DMS 273 (cell line): ENCODE measurements at regions not wholly inside any gene's neighbourhood (a gene's known extent, or its start where the extent isn't known, plus 50 kb on each side); places are given as distances from the start of the nearest gene placed in this dataset.

Experiments used
- DNase-seq: peaks from one replicate; lab custom pipeline; 2025; ENCODE audit not compliant: unreplicated experiment; lab: John Stamatoyannopoulos, UW

DNA sequence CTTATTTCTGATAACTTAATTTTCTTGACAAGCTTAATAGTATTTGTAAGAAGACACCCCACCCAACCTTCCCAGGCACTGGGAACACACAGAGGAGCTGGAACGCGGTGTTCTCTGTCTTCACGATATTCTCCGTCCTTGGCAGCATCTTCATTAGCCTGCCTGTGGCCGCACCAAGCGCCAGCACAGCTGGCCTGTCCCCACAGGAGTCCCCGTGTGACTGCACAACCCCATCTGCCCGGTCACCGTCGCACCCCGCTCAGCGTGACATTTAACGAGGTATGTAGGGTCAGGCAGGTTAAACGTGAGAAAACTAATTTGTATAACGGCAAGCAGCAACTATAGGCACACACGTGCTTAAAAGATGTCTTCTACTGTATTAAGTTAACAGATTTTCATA lies 293.3 kb downstream of the BRD1 start:
- DNase-seq, result no peak

GRCh38 chr22:49533886-49534285 lies 293.8 kb downstream of the BRD1 start:
- DNase-seq, result no peak

- no peak for DNase-seq
These were observed 294.5 kb downstream of the BRD1 start for GRCh38 chr22:49532869-49533802.

DNA sequence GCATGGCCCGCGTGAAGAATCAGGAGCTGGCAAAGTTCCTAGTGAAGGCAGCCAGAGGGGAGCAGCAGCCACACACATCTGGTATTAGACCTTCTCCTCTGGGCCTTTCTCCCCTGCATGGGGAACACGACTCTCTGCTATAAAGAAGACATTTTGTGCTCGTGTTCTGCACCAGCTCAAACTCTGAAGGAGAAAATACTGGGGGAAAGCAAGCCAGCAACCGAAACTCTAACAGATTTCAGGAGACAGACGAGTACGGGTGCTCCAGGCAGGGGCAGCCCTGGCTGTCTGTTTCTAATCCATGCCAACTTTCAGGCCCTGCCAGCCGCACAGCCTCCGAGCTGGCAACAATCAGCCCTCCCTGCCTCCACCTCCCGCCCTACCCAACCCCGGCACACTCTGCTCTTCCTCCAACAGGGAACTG lies 296.3 kb downstream of the BRD1 start:
- no peak for DNase-seq

GRCh38 chr22:49530671-49531367 lies 296.9 kb downstream of the BRD1 start:
- no peak for DNase-seq

DNA sequence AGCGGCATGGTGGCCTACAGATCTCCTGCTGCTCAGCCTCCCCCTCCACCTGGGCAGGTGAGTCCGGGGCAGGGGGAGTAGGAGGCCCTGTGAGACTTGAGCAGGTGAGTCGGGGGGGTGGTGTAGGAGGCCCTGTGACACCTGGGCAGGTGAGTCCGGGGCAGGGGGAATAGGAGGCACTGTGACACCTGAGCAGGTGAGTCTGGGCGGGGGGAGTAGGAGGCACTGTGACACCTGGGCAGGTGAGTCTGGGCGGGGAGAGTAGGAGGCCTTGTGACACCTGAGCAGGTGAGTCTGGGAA lies 299.3 kb downstream of the BRD1 start:
- DNase-seq, result no peak

GRCh38 chr22:49527611-49528419 lies 299.9 kb downstream of the BRD1 start:
- no peak for DNase-seq

GRCh38 chr22:49525801-49526535 lies 301.7 kb downstream of the BRD1 start:
- no peak for DNase-seq

DNA sequence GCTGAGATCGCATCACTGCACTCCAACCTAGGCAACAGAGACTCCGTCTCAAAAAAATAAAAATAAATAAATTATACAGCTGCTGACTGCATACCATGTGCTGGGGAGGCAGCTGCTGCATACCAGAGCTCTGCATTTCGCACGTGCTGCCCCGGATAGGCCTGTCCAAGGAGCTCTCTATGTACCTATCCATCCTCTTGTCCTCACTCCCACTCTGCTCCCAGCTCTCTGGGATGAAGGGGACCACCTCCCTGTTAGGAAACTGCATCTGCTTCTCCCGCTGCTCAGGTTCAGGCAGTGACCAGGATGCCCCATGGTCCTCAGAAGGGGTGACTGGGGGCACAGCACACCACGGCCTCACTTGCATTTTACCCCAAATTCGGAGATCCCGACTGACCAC lies 302.3 kb downstream of the BRD1 start:
- DNase-seq, result no peak

DNA sequence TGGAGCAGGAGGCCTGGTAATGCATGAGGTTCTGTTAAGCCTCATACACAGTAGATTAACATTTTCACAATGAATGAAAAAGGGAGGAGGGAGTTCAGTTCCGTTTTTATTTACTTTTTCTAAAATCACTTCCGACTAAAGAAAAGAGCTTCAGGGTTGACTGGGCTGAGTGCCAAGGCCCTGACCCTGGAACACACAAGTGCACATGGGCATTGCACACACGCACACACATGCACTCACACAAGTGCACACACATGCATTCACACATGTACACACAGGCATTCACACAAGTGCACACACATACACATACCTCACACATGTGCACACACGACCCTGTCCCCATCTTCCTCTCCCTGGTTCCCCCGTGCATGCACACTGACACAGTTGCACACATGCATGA lies 303.3 kb downstream of the BRD1 start:
- no peak for DNase-seq

DNA sequence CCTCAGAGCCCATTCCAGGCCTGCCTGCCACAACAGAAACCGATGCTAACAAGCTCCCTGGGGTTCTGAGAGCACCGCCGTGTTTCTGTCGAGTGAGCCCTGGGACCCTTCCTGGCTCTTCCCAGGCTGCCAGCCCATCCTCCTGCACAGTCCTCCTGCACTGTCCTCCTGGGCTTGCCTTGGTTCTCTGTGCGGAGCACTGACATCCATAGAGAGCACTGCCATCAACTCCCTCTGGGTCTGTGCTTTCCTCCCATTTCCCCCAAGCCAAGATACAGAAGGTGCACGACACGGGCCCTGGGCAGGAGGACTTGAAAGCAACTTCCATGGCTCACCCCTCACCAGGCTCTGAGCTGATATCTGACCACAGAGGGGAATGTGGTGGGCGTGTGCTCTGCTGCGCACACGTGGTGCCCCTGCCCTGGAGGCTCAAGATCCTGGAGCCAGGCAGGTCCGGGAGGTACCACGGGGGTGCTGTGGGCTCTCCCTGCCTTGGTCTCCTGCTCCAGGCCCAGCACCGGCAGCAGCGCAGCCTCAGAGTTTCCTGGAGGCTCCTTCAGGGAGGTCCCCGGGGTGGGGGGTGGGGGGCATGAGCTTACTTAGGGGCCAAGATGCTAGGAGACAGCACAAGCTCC lies 304.2 kb downstream of the BRD1 start:
- no peak for DNase-seq

DNA sequence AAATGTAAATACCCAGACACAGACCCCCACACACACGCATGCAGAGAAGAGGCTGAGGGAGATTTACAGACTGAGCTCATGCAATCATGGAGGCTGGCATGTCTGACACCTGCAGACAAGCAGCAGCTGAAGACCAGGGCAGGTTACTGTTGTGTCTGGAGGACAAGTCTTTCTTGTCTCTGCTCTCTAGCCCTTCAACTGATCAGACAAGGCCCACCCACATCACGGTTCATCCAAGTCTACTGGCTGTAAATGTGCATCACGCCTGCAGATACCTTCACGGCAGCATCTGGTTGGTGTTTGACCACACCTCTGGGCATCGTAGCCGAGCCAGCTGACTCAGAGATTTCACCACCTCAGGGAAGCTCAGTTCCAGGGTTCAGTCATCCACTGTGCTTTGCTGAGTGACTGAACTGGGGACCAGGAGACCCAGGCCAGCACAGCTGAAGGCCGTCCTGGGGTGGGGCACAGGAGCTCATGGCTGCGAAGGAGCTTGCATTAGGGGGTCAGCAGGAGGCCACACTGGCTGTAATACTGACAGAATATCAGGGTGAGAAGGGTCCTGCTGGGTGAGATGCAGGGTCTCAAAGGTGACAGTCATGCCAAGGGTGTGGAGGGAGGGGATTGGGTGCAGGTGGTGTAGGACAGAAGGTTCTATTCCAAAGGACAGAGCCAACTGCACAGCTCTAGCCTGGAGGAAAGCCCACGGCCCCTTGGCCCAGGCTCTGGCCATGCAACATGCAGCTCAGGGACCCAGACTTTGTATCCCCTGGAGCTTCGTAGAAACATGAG lies 304.9 kb downstream of the BRD1 start:
- no peak for DNase-seq

GRCh38 chr22:49521787-49522224 lies 305.9 kb downstream of the BRD1 start:
- DNase-seq, result no peak

GRCh38 chr22:49519117-49519737 lies 308.4 kb downstream of the BRD1 start:
- no peak for DNase-seq

DNA sequence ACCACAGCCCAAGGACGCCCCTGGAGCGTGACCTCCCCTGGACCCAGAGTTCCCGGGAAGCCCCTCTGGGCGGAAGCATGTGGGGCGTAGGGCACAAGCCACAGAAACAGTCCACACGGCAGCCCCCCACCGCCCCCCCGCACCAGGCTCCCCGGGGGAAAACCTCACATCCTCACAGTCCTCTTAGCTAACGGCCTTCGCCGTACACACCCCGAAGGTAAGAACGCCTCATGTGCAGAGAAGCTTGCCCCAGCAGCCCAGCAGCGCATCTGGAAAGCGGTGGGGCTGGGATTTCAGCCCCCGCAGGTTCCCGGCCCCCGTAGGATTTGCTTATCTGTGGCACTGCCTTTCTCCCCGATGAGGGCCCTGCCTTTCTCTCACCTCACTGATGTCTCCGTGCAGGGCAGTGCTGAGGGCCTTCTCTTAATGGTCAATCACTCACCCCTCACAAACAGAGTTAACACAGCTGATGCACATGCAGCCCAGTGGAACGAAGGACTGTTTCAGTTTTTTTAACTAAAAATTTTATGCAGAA lies 309.2 kb downstream of the BRD1 start:
- DNase-seq, result no peak

- DNase-seq, result no peak
These were observed 309.9 kb downstream of the BRD1 start for GRCh38 chr22:49517667-49518185.

DNA sequence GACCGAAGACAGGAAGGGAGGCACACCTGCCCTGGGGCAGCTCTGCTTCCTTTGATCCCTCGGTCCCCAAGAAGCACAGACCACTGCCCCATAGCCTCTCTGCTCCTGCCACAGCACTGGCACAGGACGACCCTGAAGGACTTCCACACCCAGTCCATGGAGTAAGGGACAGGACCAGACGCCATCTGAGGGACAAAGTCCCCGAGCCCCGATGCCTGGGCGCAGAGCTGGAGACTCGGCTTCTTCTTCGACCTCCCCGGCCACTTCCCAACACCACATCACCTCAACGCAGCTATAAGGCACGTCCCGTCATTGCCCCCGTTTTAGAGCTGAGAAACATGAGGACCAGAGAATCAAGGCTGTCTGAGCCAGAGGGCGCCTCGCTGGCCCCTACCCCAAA lies 310.5 kb downstream of the BRD1 start:
- no peak for DNase-seq

DNA sequence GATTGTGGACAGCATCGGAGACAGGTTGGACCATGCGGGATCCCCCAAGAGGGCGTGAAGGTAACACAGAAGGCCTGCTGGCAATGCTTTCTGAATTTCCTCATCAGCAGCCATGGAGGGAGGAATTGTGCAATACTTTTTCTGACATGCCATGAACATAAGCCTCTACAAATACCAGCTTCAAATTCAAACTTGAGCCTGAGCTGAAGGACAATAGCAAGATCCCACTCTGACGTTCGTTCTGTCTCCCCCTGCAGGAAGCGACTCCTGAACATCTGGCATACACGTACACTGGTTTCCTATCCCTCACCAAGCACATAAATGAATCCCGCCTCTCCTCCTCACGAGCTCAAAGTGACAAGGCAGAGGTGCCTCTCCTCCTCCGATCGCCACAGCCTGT lies 312.2 kb downstream of the BRD1 start:
- DNase-seq, result no peak

DNA sequence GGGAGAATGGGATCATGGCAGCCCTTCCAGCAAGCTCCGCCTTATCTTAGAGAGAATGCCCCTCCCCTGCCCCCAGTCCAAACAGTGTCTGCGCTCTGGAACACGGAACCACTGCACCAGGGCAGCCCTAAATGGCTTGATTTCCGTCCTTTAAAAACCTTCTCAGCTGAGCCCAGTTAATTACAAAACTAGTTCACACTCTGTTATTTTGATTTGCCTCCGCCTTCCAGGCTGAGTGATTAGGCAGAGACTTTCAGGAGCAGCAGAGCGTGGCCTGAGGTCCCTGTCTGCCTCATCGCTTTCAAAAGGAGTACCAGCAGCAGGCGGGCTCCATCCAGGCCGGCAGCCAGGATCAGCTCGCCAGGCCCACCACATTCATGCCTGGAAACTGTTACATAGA lies 313.0 kb downstream of the BRD1 start:
- no peak for DNase-seq
